ACHN (cell line): ENCODE measurements at regions not wholly inside any gene's neighbourhood (a gene's known extent, or its start where the extent isn't known, plus 50 kb on each side); places are given as distances from the start of the nearest gene placed in this dataset.

Experiments used
- DNase-seq: peaks from one replicate; pipeline ENCODE4 v3.0.0-alpha.2; 2015
- in situ Hi-C: cut with HindIII; loops from 2 replicates; pipeline ENCODE4 v1.10.0; 2017; ENCODE audit warnings: low sequenced_read_pairs, low pct_ligation_motif_present, low pct_unique_long_range_greater_than_20kb

- no peak for DNase-seq
- in situ Hi-C loops, result no loop called here
Measured at GRCh38 chr15:27628486-27628885, 470.6 kb downstream of the OCA2 start.

- in situ Hi-C loops, result no loop called here
- no peak for DNase-seq
Measured at GRCh38 chr15:27627623-27628022, 471.5 kb downstream of the OCA2 start.

GRCh38 chr15:27623560-27624305, 475.4 kb downstream of the OCA2 start:
- in situ Hi-C loops, result no loop called here

GRCh38 chr15:27623149-27623548, 476.0 kb downstream of the OCA2 start:
- in situ Hi-C loops, result no loop called here
- no peak for DNase-seq

More at GRCh38 chr15:27623560-27624305, 475.4 kb downstream of the OCA2 start:
- no peak for DNase-seq

- in situ Hi-C loops, result no loop called here
- DNase-seq, result no peak
Measured at GRCh38 chr15:27622371-27622770, 476.7 kb downstream of the OCA2 start.

GRCh38 chr15:27619204-27619603, 479.9 kb downstream of the OCA2 start:
- no peak for DNase-seq
- in situ Hi-C loops, result no loop called here

GRCh38 chr15:27617013-27617412, 482.1 kb downstream of the OCA2 start:
- DNase-seq, result no peak

GRCh38 chr15:27608248-27608647, 490.9 kb downstream of the OCA2 start:
- no peak for DNase-seq
- in situ Hi-C loops, result no loop called here

More at GRCh38 chr15:27617013-27617412, 482.1 kb downstream of the OCA2 start:
- in situ Hi-C loops, result no loop called here

GRCh38 chr15:27601239-27601960, 497.7 kb downstream of the OCA2 start:
- no peak for DNase-seq
- in situ Hi-C loops, result no loop called here

- in situ Hi-C loops, result no loop called here
- DNase-seq, result no peak
Measured at GRCh38 chr15:27599034-27599433, 500.1 kb downstream of the OCA2 start.

- DNase-seq, result no peak
- in situ Hi-C loops, result no loop called here
Measured at GRCh38 chr15:27598251-27599009, 500.7 kb downstream of the OCA2 start.

GRCh38 chr15:27595211-27595610, 503.9 kb downstream of the OCA2 start:
- in situ Hi-C loops, result no loop called here
- DNase-seq, result no peak

- in situ Hi-C loops, result no loop called here
- no peak for DNase-seq
Measured at GRCh38 chr15:27592036-27592760, 506.9 kb downstream of the OCA2 start.
